GM21786 (cell line): ENCODE measurements at regions not wholly inside any gene's neighbourhood (a gene's known extent, or its start where the extent isn't known, plus 50 kb on each side); places are given as distances from the start of the nearest gene placed in this dataset.

Experiments
- ATAC-seq: cut with Tn5 transposase; IDR thresholded peaks from one replicate; pipeline ENCODE4 v1.9.1; 2021; ENCODE audit not compliant: unreplicated experiment

DNA sequence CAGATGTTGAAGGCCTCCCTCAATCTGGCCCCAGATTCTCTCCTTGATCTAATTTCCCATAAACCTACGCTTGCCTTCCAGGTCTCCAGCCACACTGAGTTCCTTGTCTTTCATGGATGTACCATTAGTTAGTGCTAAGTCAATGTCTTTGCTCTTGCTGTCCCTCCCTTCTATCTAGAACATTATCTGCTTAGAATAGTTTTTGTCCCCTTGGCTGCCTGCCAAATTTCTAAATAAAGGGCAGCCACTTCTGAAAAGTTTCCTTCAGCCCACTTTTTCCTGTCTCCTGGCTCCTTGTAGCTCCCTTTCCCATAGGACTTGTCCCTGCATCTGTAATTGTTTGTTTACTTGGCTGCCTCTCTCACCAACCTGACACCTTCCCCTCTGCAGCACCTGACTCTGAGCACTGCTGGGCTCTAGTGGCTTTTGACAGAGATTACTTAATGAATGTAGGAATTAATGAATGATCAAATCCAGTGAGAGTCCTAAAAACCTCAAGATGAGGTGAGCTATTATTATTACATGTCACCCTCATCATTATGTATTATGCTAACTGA, 58.3 kb downstream of the CXCL12 start:
- no peak for ATAC-seq

DNA sequence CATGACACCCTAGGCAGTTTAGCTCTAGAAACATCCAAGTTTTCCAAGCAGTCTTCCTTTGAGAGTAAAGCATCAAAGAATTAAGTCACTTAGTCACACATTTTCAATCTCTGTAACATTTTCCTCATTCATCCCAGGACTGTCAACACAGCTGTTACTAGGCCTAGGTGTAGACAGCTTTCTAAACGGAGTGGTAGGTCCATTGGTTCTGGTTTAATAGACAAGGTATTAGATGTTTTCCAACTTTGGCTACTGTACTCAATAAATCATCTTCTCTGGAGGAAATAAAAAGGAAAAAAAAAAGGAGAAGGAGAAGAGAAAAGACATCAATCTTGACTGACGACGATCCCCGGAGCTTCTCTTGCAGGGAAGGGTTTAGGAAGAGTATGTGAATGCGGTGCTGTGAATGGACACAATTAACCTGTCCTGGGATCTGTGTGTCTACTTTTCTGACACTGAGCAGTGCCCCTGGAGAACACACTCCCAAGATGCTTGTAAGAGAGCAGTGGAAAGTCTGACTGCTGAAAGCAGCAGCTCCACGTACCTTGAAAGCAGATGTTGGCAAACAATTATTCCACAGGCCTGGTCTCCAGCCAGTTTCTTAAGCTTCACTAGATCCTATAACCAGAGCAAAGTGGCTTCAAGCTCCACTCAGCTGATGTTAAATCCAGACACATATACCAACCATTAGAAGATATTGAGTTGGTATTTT, 59.1 kb downstream of the CXCL12 start:
- no peak for ATAC-seq

DNA sequence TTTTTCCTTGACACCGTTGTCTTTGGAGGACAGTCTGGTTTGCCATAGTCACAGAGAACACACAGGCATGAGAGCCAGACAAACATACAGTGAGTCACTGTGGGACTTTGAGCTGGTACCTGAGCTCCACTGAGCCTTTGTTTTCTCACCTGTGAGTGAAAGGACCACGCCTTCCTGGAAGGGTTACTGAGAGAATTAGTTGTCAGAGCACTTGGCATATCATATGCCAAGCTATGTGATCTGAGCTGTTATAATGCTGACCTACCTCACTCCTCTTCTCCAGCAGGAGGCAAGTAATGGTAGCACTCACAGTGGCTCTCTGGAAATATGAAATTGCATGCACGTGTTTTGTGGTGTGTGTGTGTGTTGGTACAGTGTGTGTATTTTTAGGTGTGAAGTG, 59.7 kb downstream of the CXCL12 start:
- no peak for ATAC-seq

- no peak for ATAC-seq
Measured at GRCh38 chr10:44323838-44324237, 61.1 kb downstream of the CXCL12 start.

DNA sequence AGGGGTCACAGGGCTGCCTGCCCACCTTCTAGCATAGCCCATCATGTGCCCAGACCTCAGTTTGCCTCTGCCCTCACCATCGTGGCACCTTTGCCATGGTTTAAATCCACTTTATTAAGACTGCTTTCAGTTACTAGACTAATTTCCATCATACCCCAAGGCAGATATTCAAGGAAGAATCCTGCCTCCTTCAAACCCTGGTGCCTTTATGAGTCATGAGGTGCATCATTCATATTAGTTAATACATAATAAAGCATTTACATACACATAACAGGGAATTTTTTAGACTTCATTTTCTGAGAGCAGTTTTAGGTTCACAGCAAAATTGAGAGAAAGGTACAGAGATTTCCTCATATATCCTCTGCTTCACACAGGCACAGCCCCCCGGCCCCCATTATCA, 62.8 kb downstream of the CXCL12 start:
- ATAC-seq, result no peak

DNA sequence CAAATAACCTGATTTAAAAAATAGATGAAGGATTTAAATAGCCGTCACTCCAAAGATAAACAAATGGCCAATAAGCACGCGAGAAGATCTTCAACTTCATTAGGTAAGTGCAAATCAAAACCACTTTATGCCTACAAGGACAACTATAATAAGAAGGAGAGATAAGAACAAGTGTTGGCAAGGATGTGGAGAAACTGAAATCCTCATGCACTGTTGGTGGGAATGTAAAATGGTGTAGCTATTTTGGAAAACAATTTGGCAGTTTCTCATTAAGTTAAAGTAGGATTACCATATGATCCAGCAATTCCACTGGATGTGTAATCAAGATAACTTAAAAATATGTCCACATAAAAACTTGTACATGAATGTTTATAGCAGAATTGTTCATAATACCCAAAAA, 64.1 kb downstream of the CXCL12 start:
- ATAC-seq, result no peak

GRCh38 chr10:44317856-44318255, 67.0 kb downstream of the CXCL12 start:
- no peak for ATAC-seq

- ATAC-seq, result no peak
Measured at GRCh38 chr10:44316922-44317215, 68.0 kb downstream of the CXCL12 start.

DNA sequence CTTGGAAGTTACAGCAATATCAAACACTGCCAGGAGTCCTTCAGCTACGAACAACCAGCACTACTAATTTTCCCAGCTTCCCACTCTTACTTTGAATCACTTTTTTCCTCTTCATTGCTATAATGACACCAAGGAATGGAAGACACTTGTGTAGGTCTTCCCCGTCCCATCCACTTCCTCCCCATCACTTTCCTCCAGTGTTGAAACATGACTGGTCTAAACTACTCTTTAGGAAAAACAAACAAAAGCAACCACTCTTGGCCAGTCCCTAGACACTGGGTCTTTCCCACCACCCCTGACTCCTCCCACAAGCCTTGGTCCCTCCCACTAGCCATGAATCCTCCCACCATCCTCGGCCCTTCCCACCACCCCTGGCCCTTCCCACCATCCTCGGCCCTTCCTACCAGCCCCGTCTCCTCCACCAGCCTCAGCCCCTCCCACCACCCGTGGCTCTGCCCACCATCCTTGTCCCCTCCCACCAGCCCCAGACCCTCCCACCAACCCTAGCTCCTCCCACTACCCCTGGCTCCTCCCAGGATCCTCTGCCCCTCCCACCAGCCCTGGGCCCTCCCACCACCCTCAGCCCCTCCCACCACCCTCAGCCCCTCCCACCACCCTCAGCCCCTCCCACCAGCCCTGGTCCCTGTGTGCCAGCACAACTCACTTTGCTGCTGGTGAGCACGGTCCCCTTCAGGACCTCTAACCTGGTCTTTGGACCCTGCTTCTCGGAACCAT, 68.5 kb downstream of the CXCL12 start:
- peak; percentile 44 for ATAC-seq

DNA sequence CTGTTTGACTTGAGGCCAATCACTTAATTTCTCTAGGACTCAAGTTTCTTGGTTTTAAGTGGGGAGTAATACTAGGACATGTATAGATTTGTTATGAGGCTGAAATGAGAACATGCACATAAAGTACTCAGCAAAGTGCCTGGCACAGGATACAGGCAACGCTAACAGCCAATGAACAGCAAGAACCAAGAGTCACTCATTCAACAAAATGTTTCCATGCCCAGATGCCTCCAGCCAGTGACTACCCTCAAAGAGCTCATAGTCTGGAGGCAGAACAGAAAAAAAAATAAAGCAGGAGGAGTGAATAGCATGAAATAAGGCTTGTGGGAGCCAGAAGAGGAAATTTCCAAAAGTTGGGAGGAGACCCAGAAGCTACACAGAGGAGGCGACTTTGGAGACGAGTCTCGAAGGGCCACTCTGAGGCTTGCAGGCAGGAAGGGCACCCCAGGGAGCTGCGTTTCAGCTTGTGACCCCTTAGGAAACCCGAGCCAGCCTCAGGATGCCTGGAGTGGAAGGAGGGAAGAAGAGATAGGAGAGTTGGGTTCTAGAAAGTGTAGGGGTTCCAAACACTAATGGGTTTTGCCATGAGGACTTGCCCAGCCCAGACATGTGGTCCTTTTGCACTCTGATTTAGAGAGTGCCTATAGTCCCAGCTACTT, 70.0 kb downstream of the CXCL12 start:
- ATAC-seq, result no peak

- ATAC-seq, result no peak
Measured at GRCh38 chr10:44313761-44314165, 71.1 kb downstream of the CXCL12 start.

- ATAC-seq, result no peak
Measured at GRCh38 chr10:44312401-44312800, 72.5 kb downstream of the CXCL12 start.

DNA sequence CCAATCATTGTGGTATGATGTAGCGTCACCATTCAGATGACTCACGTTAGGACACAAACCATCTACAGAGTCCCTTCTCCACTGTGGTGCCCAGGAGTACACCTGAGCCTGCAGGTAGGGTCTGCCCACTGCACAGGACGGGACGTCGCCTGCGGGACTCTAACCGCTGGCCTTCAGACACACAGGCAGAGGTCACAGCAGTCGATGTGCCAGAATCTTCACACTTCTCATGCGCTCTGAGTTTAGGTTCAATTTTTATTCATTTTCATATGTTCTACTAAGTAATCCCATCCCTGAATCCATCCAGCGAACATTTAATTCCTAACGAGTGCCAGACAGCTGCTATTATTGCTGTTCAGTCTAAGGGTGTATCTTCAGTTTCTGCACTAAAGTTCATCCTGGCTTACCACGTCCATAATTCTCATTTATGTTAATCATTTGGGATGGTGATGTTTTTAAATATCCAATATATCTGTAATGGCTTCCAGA, 73.3 kb downstream of the CXCL12 start:
- no peak for ATAC-seq

GRCh38 chr10:44310762-44311562, 73.9 kb downstream of the CXCL12 start:
- peak; percentile 78 for ATAC-seq

- ATAC-seq, result no peak
Measured at GRCh38 chr10:44309939-44310761, 74.7 kb downstream of the CXCL12 start.

- ATAC-seq, result no peak
Measured at GRCh38 chr10:44309361-44309760, 75.5 kb downstream of the CXCL12 start.

DNA sequence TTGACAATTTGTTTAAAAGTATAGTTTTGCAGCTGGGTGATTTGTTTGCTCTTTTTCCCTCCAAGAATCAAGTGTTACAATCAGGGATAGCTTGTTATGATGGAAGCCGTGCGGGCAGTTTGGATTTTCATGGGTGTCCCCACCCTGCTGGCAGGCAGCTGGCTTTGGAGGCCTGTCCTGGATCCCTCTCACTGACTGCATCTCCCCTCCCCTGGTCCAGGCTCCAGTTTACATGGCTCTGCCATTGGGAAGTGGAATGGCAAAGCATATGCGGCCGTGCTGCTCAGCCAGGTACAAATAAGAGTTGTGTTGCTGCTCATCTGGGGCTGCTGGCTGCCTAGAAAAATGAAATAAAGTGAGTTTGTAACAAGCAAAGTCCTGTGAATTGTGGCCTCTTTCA, 76.0 kb downstream of the CXCL12 start:
- ATAC-seq, result no peak

DNA sequence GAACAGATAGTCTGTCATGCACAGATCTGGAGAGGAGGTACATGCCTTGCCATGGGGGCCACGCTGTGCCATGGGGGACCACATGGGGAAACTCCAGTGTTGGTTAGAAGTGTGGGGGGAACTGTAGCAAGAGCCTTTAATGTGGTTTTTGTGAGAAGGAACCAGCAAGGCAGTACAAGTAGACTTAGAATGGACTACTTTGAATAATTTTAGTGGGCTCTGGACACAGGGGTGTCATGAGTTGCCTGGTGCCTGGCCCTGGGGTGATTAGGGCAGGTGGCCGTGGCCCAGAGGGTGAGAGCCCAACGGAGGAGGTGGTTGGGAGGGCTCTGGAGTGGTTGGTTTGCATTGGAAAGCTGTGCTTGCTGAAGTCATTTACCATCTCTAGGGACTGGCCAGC, 77.2 kb downstream of the CXCL12 start:
- ATAC-seq, result peak; percentile 36

DNA sequence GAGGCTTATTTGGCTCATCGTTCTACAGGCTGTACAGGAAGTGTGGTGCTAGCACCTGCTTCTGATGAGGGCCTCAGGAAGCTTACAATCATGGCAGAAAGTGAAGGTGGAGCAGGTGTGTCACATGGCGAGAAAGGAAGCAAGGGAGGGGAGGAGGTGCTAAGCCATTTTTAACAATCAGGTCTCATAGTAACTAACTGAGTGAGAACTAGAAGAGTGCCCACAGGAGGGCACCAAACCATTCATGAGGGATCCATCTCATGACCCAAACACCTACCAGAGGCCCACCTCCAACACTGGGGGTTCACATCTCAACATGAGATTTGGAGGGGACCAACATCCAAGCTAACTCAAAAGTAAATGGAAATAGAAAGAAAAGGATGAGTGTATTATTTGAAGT, 78.1 kb downstream of the CXCL12 start:
- no peak for ATAC-seq

DNA sequence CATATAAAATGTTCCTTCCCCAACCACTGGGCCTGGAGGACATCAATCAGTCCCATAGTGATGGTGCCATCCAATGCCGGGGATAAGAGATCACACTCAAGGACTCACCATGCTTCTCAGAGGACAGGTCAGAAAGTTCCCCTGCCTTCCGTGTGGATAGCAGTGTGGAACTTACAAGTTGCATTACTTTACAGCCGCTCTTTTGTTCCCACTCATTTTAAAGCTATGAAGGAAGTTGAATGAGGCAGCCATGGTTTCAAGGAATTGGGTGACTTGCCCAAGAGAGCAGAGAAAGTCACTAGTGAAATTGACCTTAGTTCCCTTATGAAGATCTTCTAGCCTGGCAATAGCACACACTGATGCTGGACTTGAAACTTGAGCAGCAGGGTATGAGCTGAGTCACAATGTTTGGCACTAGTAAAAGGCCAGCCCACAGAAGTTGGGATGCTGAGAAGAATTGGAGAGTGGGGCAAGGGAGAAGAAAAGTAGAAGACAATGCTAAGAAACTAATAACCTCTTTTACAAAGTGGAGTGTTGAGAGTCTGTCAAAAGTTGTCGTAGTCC, 78.7 kb downstream of the CXCL12 start:
- ATAC-seq, result no peak
